ENCODE measurements at regions not wholly inside any gene's neighbourhood (a gene's known extent, or its start where the extent isn't known, plus 50 kb on each side); places are given as distances from the start of the nearest gene placed in this dataset.

- no peak overlapping the region for H3K27ac ChIP-seq
- no peak for TF ChIP-seq CTCF (IDR thresholded peaks at IDR 0.05)
- no peak for TF ChIP-seq ZFX (IDR thresholded peaks at IDR 0.05; ENCODE audit: borderline replicate concordance)
Measured at GRCh38 chr9:91087462-91087759, 274.3 kb downstream of the AUH start.

GRCh38 chr9:91089405-91090129 lies 272.2 kb downstream of the AUH start:
- TF ChIP-seq ZFX (IDR thresholded peaks at IDR 0.05; ENCODE audit: borderline replicate concordance): no peak
- peak; percentile 19; the same call in 1 of the 2 replicates for TF ChIP-seq CTCF (IDR thresholded peaks at IDR 0.05)
- H3K27ac ChIP-seq: no peak overlapping the region

GRCh38 chr9:91090130-91090410 lies 271.6 kb downstream of the AUH start:
- TF ChIP-seq ZFX (IDR thresholded peaks at IDR 0.05; ENCODE audit: borderline replicate concordance) (no peak), CTCF (IDR thresholded peaks at IDR 0.05) (no peak)
- H3K27ac ChIP-seq: no peak overlapping the region

GRCh38 chr9:91092214-91092613 lies 269.5 kb downstream of the AUH start:
- H3K27ac ChIP-seq: no peak overlapping the region
- TF ChIP-seq ZFX (IDR thresholded peaks at IDR 0.05; ENCODE audit: borderline replicate concordance) (no peak), CTCF (IDR thresholded peaks at IDR 0.05) (no peak)

GRCh38 chr9:91094324-91095088 lies 267.2 kb downstream of the AUH start:
- TF ChIP-seq ZFX (IDR thresholded peaks at IDR 0.05; ENCODE audit: borderline replicate concordance): no peak
- no peak for TF ChIP-seq CTCF (IDR thresholded peaks at IDR 0.05)
- H3K27ac ChIP-seq: no peak overlapping the region

- H3K27ac ChIP-seq: no peak overlapping the region
Measured at GRCh38 chr9:91098203-91098850, 263.4 kb downstream of the AUH start.

More at GRCh38 chr9:91098203-91098850, 263.4 kb downstream of the AUH start:
- TF ChIP-seq ZFX (IDR thresholded peaks at IDR 0.05; ENCODE audit: borderline replicate concordance): no peak
- no peak for TF ChIP-seq CTCF (IDR thresholded peaks at IDR 0.05)

Measured in 22Rv1 (cell line).